Subcutaneous abdominal adipose tissue (tissue), 5 donors: ENCODE measurements at regions not wholly inside any gene's neighbourhood (a gene's known extent, or its start where the extent isn't known, plus 50 kb on each side); places are given as distances from the start of the nearest gene placed in this dataset.

ENCODE experiments used
- H3K27ac ChIP-seq: one replicate; pipeline ENCODE4 v1.7.0; 2013; ENCODE audit warnings: low read depth, mild to moderate bottlenecking, inconsistent platforms, low read length, moderate library complexity
- H3K27me3 ChIP-seq, 5 donors: one replicate each; pipeline ENCODE4 v1.7.0; 2013; ENCODE audit warnings: low read length in 5 of 5, inconsistent platforms in 1 of 5; ENCODE audit not compliant: control insufficient read depth in 5 of 5, insufficient read depth in 4 of 5
- H3K36me3 ChIP-seq, 5 donors: one replicate each; pipeline ENCODE4 v1.7.0; 2013; ENCODE audit warnings: low read length in 5 of 5; ENCODE audit not compliant: control insufficient read depth in 5 of 5, insufficient read depth in 5 of 5
- H3K4me1 ChIP-seq, 5 donors: one replicate each; pipeline ENCODE4 v1.7.0; 2013; ENCODE audit warnings: low read length in 5 of 5, mild to moderate bottlenecking in 3 of 5, moderate library complexity in 1 of 5; ENCODE audit not compliant: control insufficient read depth in 5 of 5, insufficient read depth in 5 of 5
- H3K4me3 ChIP-seq, 5 donors: one replicate each; pipeline ENCODE4 v1.7.0; 2013; ENCODE audit warnings: low read length in 5 of 5, low read depth in 1 of 5
- H3K9ac ChIP-seq, 5 donors: one replicate each; pipeline ENCODE4 v1.7.0; 2013; ENCODE audit warnings: low read length in 5 of 5, mild to moderate bottlenecking in 4 of 5, moderate library complexity in 3 of 5
- H3K9me3 ChIP-seq, 5 donors: one replicate each; pipeline ENCODE4 v1.7.0; 2013; ENCODE audit warnings: low read length in 5 of 5; ENCODE audit not compliant: control insufficient read depth in 5 of 5
- donor health status: healthy.
- donor health status: healthy.
- donor health status: healthy.
- donor health status: healthy.
- donor health status: healthy.

DNA sequence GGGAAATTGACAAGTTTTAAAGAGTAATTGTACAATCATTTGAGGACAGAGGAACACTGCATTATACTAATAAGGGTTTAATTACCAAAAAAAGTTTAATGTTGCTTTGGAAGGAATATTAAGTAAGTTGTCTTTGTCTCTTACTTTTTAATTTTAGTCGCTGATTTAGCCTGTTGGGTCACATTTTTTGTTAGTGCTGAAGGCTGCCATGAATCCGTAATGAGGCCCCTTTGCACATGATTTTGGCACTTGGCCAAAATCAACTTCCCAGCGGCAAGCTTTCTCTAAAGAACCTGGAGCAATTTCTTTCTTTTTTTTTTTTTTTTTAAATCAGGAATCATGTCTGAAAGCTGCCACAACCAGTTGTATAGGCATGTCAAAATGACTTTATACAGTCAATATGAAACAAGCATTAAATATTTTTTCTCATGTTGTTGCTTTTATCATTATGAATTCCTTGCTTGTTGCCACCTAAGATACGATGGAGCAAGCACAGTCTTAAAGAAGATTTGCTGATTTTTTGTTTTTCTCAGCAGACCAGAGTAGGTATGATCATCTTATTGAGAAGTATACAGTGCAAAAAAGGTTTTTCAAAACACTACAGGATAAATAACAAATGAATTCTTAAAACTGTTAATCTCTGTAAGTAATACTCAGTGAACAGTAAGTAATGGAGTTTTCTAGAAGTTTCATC, 690.4 kb downstream of the USP25 start:
- H3K27ac ChIP-seq, result peak overlapping the region; percentile 79
- H3K9ac ChIP-seq, result peak overlapping the region; percentile 57 to 86 (median 77)

GRCh38 chr21:16421007-16421406, 691.2 kb downstream of the USP25 start:
- H3K27ac ChIP-seq, result peak overlapping the region; percentile 79
- no peaks in the 10 kb centered on the region for H3K27me3 ChIP-seq
- peak overlapping the region; percentile 27 to 86 (median 63) for H3K9ac ChIP-seq
- H3K4me3 ChIP-seq, result peak overlapping the region; percentile 59 to 80 (median 73)
- peaks cover 0 to 40% (median 22%) of the 10 kb centered on the region in 5 donors for H3K4me1 ChIP-seq
- H3K9me3 ChIP-seq, result no peaks in the 10 kb centered on the region
- no peaks in the 10 kb centered on the region for H3K36me3 ChIP-seq

More for the DNA sequence above, 690.4 kb downstream of the USP25 start:
- peak overlapping the region; percentile 59 to 80 (median 73) for H3K4me3 ChIP-seq
- no peaks in the 10 kb centered on the region for H3K27me3 ChIP-seq
- no peaks in the 10 kb centered on the region for H3K9me3 ChIP-seq
- H3K4me1 ChIP-seq, result peaks cover 0 to 35% (median 21%) of the 10 kb centered on the region in 5 donors
- H3K36me3 ChIP-seq, result no peaks in the 10 kb centered on the region

- Histone ChIP-seq H3K4me3 (peak overlapping the region; percentile 59 to 80 (median 73)), H3K9ac (peak overlapping the region in 3 of 5 donors; percentile 64 to 86 (median 80)), H3K4me1 (peaks cover 0 to 46% (median 23%) of the 10 kb centered on the region in 5 donors), H3K27me3 (no peaks in the 10 kb centered on the region), H3K27ac (peak overlapping the region; percentile 79), H3K9me3 (no peaks in the 10 kb centered on the region), H3K36me3 (no peaks in the 10 kb centered on the region)
These were observed 692.2 kb downstream of the USP25 start for GRCh38 chr21:16421965-16422364.

- Histone ChIP-seq H3K27ac (peak overlapping the region; percentile 79), H3K4me1 (peaks cover 0 to 46% (median 23%) of the 10 kb centered on the region in 5 donors), H3K27me3 (no peaks in the 10 kb centered on the region), H3K9ac (peak overlapping the region in 3 of 5 donors; percentile 41 to 86 (median 80)), H3K4me3 (peak overlapping the region in 4 of 5 donors; percentile 8 to 38 (median 24)), H3K36me3 (no peaks in the 10 kb centered on the region), H3K9me3 (no peaks in the 10 kb centered on the region)
These were observed 692.9 kb downstream of the USP25 start for GRCh38 chr21:16422702-16423101.

DNA sequence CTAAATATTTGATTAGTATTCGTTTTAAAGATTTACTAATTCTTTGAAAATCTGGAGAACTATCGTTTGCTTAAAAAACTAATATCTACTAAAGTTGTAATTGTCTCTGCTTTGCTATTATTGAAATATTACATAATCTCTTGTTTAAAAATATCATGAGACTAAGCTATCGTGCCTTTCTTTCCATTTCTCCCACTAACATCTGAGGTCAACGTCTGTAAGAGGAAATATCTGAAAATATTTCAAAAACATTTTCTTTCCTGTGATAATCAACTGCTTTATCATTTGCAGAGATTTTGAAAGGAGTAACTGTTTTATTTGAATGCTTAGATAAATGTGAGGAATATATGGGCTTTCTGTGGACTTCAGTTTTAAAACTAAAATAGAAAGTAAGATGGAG, 694.1 kb downstream of the USP25 start:
- H3K27ac ChIP-seq, result peak overlapping the region; percentile 79

GRCh38 chr21:16424331-16424751, 694.6 kb downstream of the USP25 start:
- Histone ChIP-seq H3K36me3 (no peaks in the 10 kb centered on the region), H3K4me3 (peak overlapping the region; percentile 45 to 64 (median 51)), H3K27ac (peak overlapping the region; percentile 79), H3K9me3 (no peaks in the 10 kb centered on the region), H3K27me3 (no peaks in the 10 kb centered on the region), H3K4me1 (peaks cover 0 to 40% (median 14%) of the 10 kb centered on the region in 5 donors), H3K9ac (peak overlapping the region; percentile 30 to 86 (median 66))

More for the DNA sequence above, 694.1 kb downstream of the USP25 start:
- no peaks in the 10 kb centered on the region for H3K9me3 ChIP-seq
- peaks cover 0 to 43% (median 14%) of the 10 kb centered on the region in 5 donors for H3K4me1 ChIP-seq
- peak overlapping the region in 3 of 5 donors; percentile 46 to 86 (median 72) for H3K9ac ChIP-seq
- H3K27me3 ChIP-seq, result no peaks in the 10 kb centered on the region
- no peaks in the 10 kb centered on the region for H3K36me3 ChIP-seq
- H3K4me3 ChIP-seq, result peak overlapping the region; percentile 45 to 64 (median 51)

DNA sequence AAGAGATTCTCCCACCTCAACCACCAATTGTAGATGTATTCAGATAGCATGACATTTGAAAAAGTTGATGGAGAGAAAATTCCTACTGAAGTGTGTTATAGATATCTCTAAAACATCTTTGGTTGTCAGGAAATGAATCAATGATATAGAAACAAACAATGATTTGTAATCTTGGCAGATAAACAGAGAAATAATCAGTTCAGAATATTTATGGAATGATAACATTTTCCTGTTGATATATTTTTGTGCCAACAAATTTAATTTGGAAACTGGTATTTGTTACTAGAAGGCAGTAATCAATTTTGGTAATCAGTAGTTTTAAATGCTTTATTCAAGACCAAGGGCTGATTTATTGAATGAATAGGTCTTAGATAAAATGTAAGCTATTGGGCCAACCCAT, 695.6 kb downstream of the USP25 start:
- Histone ChIP-seq H3K27me3 (no peaks in the 10 kb centered on the region), H3K27ac (peak overlapping the region; percentile 79), H3K9me3 (no peaks in the 10 kb centered on the region), H3K4me3 (peak overlapping the region in 1 of 5 donors; percentile 51), H3K4me1 (peaks cover 0 to 38% (median 14%) of the 10 kb centered on the region in 5 donors), H3K36me3 (no peaks in the 10 kb centered on the region), H3K9ac (peak overlapping the region in 1 of 5 donors; percentile 36)

DNA sequence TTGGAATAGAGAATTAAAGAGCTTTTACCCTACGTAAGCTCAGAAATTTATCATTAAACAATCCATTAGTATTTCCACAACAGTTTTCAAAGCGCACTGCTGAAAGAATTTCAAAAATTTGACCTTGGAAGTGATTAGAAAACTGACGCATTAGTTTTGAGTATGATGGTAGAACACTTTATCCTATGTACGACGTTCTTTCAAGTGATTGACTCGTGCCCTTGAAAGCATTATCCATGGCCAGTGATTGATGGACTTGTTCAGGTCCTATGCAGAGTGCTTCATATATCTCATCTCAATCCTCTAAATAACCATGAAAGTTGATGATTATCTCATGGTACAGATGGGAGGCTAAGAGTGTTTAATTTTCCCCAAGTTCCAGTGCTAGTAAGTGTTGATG, 697.2 kb downstream of the USP25 start:
- H3K4me3 ChIP-seq, result no peak overlapping the region

DNA sequence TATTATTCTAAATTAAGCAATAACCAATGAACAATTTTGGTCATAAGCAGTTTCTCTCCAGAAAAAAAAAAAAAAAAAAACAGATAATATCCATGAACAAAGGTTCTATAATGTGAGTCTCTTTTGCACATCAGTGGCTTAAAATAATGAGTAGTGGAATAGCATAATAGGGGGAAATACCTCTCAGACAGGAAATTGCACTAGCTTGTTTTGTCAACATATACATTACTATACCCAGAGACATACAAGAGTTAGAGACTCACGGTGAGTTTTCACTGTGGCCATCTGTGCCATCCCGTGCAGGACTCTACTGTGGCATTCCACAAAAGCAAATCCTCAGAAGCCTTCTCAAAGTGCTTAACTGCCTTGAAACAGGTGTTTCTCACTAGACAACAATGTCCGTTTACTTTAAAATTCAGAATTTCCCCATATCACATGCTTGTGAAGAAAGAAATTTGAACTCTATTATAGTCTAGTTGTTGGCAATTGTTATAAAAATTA, 697.9 kb downstream of the USP25 start:
- H3K36me3 ChIP-seq, result no peaks in the 10 kb centered on the region
- H3K27ac ChIP-seq, result no peak overlapping the region
- peaks cover 0 to 40% (median 14%) of the 10 kb centered on the region in 5 donors for H3K4me1 ChIP-seq
- no peaks in the 10 kb centered on the region for H3K27me3 ChIP-seq
- H3K9me3 ChIP-seq, result no peaks in the 10 kb centered on the region
- no peak overlapping the region for H3K4me3 ChIP-seq
- no peak overlapping the region for H3K9ac ChIP-seq

More for the DNA sequence above, 697.2 kb downstream of the USP25 start:
- Histone ChIP-seq H3K27me3 (no peaks in the 10 kb centered on the region), H3K9me3 (no peaks in the 10 kb centered on the region), H3K9ac (no peak overlapping the region), H3K27ac (no peak overlapping the region), H3K4me1 (peaks cover 0 to 43% (median 14%) of the 10 kb centered on the region in 5 donors), H3K36me3 (no peaks in the 10 kb centered on the region)

DNA sequence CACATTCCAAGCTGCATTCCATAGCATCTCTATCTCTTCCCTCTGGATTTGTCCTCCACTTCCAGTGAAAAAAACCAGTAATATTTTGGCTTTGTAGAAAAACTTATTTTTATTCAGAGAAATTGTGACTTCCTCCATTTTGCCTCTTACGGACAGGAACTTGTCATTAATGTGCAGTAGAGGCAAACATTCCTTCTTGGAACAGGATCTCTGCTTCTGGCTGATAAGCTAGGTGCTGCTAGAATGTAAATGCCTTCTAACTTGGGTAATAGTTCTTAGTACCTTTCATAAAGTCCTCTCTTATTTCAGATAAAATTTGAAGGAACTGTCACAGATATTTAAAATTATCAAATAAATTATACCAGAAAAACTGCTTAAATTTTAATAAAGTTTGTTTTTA, 707.8 kb downstream of the USP25 start:
- Histone ChIP-seq H3K27ac (no peak overlapping the region), H3K27me3 (no peaks in the 10 kb centered on the region), H3K36me3 (no peaks in the 10 kb centered on the region), H3K4me1 (no peaks in the 10 kb centered on the region), H3K9me3 (no peaks in the 10 kb centered on the region), H3K4me3 (no peak overlapping the region), H3K9ac (no peak overlapping the region)
